ENCODE measurements at regions not wholly inside any gene's neighbourhood (a gene's known extent, or its start where the extent isn't known, plus 50 kb on each side); places are given as distances from the start of the nearest gene placed in this dataset.
"Not testable (repeated sequence)": the region's sequence is repeated elsewhere in the genome, so short reads cannot be mapped to it uniquely, and the experiment has no call there.

GRCh38 chr6:21333715-21334114 lies 259.8 kb upstream of the SOX4 start:
- no peak for DNase-seq (ENCODE audit: low read depth in 2 of 3, low spot score in 1 of 3)

DNA sequence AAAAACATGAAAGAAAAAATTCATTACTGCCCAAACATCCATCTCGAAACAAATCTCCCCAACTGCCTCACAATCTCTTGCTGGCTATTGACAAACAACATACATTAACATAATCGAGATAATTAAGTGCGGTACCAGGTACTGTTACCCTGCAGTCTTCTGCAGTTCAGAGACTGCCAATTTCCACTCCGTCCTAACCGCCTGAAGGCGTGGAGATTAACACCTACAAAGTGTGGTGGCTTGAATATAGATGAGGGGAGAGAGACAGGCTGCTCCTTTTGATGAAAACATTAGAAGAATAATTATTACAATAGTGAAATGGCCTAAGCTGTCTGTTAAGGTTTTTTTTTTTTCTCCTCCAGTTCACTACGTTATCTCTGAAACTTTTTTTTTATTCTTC lies 258.9 kb upstream of the SOX4 start:
- DNase-seq (ENCODE audit: low read depth in 2 of 3, low spot score in 1 of 3), result no peak

DNA sequence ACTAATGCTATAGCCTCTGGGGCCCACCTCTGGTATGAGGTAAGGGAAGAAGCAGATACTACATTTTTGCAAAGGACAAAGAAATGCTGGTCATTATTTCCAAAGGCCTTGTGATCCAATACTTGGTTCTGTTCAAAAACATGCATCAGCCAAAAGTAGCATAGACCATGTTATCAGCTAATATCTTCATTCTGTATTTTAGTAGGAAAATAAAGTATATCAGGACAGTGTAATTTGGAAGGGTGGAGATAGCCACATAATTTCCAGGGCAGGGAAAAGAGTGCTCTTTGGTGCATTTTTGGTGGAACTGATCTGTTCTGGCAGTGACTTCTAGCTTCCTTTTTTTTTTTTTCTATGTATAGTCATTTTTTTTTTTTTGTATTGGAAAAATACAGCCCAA lies 258.0 kb upstream of the SOX4 start:
- DNase-seq (ENCODE audit: low read depth in 2 of 3, low spot score in 1 of 3), result no peak

DNA sequence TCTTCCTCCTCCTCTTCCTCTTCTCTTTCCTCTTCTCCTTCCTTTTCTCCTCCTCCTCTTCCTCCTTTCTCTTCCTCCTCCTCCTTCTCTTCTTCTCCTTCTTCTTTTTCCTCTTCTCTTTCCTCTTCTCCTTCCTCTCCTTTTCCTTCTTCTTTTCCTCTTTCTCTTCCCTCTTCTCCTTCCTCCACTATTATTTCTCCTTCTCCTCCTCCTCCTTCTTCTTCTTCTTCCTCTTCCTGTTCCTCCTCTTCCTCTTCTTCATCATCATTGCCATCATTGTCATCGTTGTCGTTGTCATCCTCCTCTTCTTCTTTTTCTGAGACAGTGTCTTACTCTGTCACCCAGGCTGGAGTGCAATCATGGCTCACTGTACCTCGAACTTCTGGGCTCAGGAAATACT lies 256.3 kb upstream of the SOX4 start:
- no peak for DNase-seq (ENCODE audit: low read depth in 2 of 3, low spot score in 1 of 3)

GRCh38 chr6:21340573-21340972 lies 253.0 kb upstream of the SOX4 start:
- DNase-seq (ENCODE audit: low read depth in 2 of 3, low spot score in 1 of 3), result no peak

DNA sequence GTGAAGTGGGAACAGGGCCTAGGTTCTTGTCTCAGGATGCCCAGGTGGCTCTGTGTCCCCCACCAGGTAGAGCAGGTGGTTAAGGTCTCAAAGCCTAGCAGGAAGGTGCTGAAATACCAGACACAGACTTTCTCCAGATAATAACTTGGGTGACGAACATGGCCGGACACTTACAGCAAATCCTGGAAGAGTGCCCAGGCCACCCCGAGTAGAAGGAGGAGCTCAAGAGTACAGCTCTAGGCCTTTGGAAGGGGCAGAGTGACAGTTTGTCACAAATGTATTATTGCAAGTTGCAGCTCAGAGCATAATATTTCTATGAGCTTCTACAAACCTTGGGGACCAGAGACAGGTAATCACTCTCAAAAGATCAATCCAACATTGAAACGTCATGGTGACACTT lies 251.6 kb upstream of the SOX4 start:
- no peak for DNase-seq (ENCODE audit: low read depth in 2 of 3, low spot score in 1 of 3)

- DNase-seq (ENCODE audit: low read depth in 2 of 3, low spot score in 1 of 3), result no peak
Measured at GRCh38 chr6:21342501-21342900, 251.1 kb upstream of the SOX4 start.

DNA sequence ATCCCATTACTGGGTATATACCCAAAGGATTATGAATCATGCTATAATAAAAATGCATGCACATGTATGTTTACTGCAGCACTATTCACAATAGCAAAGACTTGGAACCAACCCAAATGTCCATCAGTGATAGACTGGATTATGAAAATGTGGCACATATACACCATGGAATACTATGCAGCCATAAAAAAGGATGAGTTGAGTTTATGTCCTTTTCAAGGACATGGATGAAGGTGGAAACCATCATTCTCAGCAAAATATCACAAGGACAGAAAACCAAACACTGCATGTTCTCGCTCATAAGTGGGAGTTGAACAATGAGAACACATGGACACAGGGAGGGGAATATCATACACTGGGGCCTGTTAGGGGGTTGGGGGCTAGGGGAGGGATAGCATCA lies 247.8 kb upstream of the SOX4 start:
- DNase-seq (ENCODE audit: low read depth in 2 of 3, low spot score in 1 of 3), result not testable (repeated sequence)

GRCh38 chr6:21348146-21348503 lies 245.4 kb upstream of the SOX4 start:
- DNase-seq (ENCODE audit: low read depth in 2 of 3, low spot score in 1 of 3), result no peak

GRCh38 chr6:21348504-21349195 lies 244.9 kb upstream of the SOX4 start:
- no peak for DNase-seq (ENCODE audit: low read depth in 2 of 3, low spot score in 1 of 3)

DNA sequence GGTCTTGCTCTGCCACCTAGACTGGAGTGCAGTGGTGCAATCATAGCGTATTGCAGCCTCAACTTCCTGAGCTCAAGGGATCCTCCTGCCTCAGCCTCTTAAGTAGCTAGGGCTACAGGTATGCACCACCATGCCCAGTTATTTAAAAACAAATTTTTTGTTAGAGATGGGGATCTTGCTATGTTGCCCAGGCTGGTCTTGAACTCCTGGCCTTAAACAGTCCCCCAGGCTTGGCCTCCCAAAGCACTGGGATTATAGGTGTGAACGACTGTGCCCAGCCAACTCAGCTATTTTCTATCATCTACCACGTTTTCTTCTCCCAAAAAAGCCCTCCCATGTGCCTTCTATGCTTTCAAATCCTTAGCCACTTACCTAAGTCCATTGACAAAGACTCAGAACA lies 243.7 kb upstream of the SOX4 start:
- no peak for DNase-seq (ENCODE audit: low read depth in 2 of 3, low spot score in 1 of 3)

GRCh38 chr6:21350926-21351325 lies 242.6 kb upstream of the SOX4 start:
- DNase-seq (ENCODE audit: low read depth in 2 of 3, low spot score in 1 of 3), result no peak

- DNase-seq (ENCODE audit: low read depth in 2 of 3, low spot score in 1 of 3), result no peak
Measured at GRCh38 chr6:21352131-21352530, 241.4 kb upstream of the SOX4 start.

DNA sequence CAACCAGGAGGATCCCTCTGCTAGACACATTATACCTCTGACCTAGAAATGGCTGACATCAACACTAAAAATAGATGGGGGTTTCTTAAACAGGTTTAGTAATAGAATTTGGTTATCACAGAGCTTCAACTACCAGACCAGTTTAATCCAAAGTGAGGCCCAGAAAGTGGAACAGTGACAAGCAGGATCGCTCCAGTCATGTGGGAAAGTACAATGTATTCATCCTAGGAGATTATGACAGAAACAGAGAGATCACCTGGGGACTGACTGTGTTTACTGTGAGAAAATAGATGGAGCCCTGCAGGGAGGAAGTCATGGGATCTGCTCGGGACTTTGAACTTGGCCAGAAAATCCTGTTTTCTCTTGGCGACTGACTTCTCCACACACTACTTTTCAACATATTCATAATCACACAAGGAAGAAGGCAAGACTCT lies 238.7 kb upstream of the SOX4 start:
- no peak for DNase-seq (ENCODE audit: low read depth in 2 of 3, low spot score in 1 of 3)

DNA sequence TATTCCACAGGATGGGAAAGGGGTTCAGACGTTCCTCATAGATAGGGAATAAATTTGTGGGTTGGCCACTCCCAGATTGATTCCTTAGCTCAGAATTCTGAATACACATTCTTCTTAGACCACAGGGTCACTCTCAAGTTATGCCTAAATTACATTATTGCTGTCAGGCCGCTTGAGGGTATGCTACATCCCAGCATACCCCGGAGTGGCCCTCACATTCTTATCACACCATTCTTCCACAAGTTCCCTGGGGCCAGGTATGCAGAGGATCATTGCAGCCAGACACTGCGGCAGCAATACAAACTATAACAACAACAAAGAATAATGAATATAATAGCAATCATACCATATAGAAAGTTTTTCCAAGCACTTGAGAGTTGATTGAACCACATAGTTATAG lies 237.9 kb upstream of the SOX4 start:
- DNase-seq (ENCODE audit: low read depth in 2 of 3, low spot score in 1 of 3), result no peak

DNA sequence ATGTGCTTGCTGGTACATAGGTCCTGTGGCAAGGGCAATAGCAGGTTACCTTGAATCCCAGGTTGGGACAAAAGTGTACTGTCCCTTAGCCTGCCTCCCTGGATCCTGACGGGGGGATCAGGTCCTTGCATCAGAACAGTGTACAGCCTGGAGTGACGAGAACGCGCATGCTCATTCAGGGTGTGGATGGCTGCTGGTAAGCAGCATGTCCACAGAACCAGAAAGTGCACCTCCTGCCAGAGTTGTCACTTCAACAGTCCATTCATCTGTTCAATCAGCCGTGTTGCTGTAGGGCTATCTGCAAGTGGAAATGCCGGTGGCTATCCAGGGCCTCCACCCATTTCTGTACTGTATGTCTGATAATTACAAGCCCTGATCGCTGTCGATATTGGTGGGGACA lies 236.3 kb upstream of the SOX4 start:
- no peak for DNase-seq (ENCODE audit: low read depth in 2 of 3, low spot score in 1 of 3)

- DNase-seq (ENCODE audit: low read depth in 2 of 3, low spot score in 1 of 3), result no peak
Measured at GRCh38 chr6:21359926-21360325, 233.6 kb upstream of the SOX4 start.

- DNase-seq (ENCODE audit: low read depth in 2 of 3, low spot score in 1 of 3), result no peak
Measured at GRCh38 chr6:21360336-21360735, 233.2 kb upstream of the SOX4 start.

- DNase-seq (ENCODE audit: low read depth in 2 of 3, low spot score in 1 of 3), result no peak
Measured at GRCh38 chr6:21367148-21367547, 226.4 kb upstream of the SOX4 start.

DNA sequence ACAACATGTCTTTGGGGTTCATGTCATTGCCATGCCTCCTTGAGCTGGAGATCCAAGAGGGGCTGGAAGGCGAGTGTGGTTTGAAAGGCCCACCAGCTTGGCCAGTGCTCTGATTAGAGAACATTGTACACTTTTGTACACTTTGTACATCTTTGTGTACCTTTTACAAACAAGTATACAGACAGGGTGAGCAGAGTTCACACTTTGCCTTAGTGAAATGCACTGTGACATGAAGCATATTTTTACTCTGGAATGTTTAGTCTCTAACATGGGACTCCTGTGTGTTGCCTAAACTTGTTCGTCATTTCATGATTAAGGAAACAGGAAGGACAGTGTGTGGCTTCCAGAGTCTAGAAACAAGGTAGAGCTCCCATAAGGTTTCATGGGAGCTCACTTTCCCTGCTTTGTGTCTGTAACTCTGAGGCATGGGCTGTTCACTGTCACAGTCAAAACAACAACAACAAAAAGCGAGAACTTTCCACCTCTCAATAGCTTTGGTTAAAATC lies 225.8 kb upstream of the SOX4 start:
- DNase-seq (ENCODE audit: low read depth in 2 of 3, low spot score in 1 of 3), result no peak

GRCh38 chr6:21371061-21371460 lies 222.5 kb upstream of the SOX4 start:
- DNase-seq (ENCODE audit: low read depth in 2 of 3, low spot score in 1 of 3), result no peak

GRCh38 chr6:21371676-21372171 lies 221.8 kb upstream of the SOX4 start:
- DNase-seq (ENCODE audit: low read depth in 2 of 3, low spot score in 1 of 3), result no peak

Data from stimulated activated CD4-positive, alpha-beta T cell treated with anti-CD3 and anti-CD28 coated beads, Interleukin-12 subunit alpha, Interleukin-12 subunit beta, amount 100 ng/mL, for 48 hours (primary cell).